T follicular helper cell (primary cell): ENCODE measurements at regions not wholly inside any gene's neighbourhood (a gene's known extent, or its start where the extent isn't known, plus 50 kb on each side); places are given as distances from the start of the nearest gene placed in this dataset.
"Not testable (repeated sequence)": the region's sequence is repeated elsewhere in the genome, so short reads cannot be mapped to it uniquely, and the experiment has no call there.

Experiments
- DNase-seq: peaks from one replicate; pipeline ENCODE4 v3.0.0-alpha.2; 2020; ENCODE audit warnings: low read depth

DNA sequence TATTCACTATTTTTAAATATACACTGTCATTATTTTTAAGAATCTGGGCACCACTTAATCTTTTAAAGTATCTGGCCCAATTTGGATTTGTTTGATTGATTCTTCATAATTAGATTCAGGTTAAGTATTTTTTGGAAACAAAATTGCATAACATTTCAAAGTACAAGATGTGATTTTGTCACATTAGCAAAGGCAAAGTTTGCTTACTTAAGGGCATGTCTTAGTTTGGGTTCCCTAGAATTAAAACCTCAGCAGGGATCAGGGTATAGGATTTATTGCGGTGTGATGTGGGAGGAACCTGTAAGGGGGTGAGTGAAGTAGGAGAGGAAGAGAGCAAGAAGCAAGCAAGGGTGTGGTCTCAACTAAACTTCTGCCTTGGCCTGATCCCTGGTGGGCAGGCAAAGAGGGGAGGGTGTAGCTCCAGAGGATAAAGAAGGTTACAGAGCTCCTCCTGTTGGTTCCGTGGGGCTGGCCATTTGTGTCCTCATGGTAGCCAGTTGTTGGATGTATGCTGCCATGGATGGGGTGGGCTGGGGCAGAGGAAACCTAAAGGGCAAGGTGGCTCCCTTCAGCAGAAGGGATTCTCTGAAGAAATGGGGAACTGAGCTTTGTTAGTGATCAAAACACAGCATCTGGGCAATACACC, 668.7 kb upstream of the SLC35B3 start:
- no peak for DNase-seq

DNA sequence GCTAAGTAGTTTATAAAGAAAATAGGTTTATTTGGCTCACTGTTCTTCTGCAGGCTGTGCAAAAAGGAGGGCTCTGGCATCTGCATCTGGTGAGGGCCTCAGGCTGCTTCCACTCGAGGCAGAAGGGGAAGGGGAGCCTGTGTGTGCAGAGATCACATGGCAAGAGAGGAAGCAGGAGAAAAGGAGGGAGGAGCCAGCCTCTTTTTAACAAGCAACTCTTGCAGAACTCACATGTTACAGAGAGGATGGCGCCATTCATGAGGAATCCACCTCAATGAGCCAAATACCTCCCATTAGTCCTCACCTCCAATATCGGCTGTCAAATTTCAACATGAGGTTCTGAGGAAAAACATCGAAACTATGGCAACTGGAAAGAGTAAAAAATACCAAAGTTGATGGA, 666.6 kb upstream of the SLC35B3 start:
- no peak for DNase-seq

DNA sequence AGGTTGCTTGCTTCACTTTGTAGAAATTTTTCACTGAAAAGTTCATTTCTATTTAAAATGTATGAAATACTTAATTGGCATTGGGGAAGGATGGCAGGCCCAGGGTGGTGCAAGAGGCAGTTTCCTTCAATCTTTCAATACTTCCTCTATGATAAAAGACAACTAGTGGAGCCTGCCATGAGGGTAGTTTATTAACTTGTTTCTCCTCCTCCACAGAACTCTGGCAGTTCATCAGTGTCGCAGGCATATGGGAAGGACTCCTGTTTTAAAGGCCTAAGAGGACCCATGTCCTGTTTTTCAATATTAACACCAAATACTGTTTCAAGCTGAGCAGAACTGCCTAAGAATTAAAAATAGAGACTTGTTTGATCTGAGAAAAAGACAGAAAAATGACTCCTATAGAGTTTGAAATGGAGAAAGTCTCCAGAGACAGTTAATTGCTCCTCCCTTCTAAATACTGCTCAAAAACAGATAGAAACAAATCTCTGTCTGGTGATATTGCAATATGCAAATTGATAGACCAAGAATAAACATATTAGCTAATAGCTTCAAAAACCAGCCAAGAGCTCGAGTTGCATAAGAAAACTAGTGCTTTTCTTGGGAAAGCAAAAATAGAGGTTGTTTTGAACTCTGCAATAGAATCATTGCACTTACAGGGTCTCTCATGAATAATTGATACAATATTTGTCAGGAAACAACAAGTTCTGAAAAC, 665.7 kb upstream of the SLC35B3 start:
- DNase-seq, result no peak

DNA sequence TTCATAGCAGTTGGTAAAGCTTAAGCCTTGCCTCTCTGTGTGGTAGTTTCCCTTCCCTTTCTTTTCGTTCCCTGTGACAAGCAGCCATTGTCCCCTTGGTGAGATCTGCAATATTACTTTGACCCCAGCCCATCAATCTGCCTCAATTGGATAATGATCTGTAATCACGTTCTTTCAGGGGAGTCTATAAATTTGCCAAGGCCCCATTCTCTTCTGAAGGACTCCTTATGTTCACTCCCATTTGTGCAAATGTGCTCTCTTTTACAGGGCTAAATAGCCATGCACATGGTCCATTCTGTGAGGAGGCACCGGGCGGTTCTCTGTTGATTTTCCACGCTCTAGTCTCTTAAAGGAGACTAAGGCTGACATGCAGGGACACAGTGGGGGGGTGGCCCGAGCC, 660.4 kb upstream of the SLC35B3 start:
- DNase-seq, result no peak

DNA sequence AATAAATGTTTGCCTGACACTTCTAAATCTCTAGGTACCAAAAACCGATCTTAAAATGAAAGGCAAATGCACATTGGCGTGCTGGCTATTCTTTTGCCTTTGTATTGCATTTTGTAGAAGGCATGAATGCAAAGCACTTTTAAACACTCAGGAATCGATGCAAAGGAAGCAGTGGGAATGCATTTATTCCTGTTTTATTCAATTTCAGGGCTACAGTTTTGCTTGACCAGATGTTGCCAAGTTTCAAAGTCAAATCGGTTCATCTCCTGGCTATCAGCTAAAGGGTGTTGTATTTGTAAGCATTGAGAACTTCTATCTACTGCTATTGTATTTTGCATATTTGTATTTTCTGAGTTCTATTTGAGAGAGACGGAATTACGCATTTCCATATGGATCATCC, 659.8 kb upstream of the SLC35B3 start:
- DNase-seq, result no peak

DNA sequence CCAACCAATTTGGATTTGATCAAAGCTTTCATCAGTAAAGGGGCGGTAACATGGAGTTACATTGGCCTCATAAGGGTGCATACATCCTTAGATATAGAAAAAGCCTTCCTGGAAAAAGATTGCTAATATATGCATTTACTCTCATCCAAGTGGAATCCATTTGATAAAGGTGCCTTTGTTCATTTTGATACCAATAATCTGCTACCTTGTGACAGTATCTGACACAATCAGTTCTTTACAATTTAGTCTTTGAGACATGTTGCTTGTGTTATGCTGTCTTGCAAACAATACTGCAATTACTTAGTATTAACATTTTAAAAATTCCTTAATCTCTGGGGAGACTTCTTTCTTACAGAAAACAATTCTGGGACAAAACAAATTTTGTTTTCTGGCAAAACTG, 654.4 kb upstream of the SLC35B3 start:
- DNase-seq, result no peak

DNA sequence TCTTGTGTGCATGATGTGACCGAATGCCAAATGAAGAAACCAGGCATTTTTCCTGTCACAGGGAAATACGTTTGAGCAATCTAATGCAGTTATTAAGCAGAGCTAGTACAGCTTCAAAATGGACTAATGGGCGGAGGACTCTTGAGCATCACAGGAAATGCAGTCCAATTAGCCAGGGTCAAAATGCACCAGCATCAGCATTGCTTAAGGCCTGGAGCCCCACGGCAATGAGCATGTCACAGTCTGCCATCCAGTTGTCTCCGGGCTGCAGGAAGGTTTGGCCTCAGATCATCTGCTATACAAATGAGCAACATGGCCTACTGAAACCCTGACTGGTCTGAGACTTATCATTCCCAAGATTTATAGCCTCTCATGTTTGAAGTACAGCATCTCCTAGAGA, 652.1 kb upstream of the SLC35B3 start:
- DNase-seq, result no peak

DNA sequence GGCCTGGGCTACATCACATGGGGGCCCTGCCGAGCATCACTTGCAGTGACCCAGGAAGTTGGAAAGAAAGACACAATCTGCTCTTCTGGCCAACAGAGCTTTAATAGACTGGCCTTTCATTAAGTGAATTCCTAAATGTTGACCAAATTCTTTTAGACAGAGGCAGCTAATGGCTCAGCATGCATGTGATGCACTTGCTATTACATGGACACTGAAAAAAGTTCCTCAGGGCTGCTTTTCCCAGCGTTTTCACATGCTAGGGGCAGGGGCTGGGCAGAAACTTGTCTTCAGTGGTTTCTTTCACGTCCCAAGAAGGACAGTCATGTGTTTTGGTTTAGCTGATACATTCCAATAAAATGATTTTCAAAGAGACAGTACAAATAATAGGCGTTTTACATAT, 651.0 kb upstream of the SLC35B3 start:
- DNase-seq, result no peak

DNA sequence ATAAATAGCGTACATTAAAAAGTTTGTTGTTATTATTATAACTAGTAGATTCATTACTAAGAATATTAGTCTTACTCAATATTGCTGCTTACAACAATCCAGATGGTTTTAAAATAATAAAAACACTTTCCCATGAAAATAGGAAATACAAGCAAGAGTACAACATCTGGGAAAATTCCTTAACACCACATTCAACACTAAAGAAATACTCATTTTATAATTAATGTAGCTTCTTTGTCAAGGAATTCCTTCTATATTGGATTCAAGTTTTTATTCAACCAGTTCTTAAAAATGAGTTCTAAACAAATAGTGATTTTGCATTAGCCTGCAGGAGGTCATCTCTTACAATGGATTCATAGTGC, 650.3 kb upstream of the SLC35B3 start:
- DNase-seq, result no peak

DNA sequence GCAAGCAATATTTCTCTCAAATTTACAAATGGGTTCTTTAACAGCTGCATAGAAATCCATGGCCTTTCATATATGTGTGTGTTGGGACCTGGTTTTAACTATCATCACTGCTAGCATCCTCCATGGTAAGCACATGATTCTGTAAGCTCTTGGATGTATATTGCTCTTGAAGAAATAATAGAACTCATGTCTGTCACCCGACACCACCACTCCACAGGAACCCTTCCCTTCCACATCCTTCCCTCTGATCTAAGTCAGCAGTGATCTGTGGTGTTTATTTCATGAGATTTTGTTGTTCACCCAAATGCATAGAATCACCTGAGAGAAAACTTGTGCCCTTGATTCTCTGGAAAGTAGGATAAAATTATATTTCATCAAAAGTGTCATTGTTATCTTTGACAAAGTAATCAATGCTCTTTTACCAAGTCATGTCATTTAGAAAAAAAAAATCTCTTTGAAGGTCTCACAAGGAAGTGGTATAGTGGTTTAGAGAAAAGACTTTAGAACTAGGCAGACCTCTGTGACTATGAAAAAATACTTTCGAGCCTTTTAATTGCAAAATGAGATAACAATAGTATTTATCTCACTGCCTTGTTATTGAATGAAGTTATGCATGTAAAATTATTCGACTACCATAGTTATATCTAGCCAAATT, 649.8 kb upstream of the SLC35B3 start:
- no peak for DNase-seq

DNA sequence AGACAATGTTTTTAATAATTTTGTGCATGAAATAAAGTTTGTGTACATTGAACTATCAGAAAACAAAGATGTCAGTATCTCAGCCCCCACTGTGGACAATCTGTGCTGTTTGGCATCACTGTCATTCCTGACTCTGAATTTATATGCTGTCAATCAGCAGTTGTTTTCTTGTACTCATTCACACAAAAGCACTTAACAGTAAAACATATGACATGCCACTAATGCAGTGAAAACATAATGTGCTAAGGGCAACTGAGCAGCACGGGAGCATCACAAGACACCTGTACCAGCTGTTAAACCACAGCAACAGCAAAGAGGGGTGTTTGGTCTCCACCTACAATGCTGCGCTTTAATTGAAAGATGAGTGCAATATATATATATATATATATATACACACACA, 647.8 kb upstream of the SLC35B3 start:
- no peak for DNase-seq

DNA sequence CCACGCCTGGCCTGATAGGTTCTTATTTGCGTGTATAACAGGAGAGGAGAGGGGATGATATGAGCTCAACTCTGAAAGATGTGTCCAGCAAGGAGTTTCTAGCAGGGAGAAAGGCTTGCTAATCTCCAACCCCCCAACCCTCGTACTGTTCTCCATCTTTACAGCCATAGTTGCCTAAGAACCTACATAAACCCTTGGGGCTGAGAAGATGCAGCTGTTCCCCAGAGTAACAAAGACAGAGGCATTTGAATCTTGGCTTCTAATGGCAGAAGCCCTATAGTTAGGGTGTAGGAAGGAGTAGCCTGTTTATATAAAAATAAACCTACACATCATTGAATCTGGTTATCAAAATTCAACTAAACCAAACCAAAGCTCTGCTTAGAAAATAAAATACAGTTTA, 631.4 kb upstream of the SLC35B3 start:
- DNase-seq, result no peak

DNA sequence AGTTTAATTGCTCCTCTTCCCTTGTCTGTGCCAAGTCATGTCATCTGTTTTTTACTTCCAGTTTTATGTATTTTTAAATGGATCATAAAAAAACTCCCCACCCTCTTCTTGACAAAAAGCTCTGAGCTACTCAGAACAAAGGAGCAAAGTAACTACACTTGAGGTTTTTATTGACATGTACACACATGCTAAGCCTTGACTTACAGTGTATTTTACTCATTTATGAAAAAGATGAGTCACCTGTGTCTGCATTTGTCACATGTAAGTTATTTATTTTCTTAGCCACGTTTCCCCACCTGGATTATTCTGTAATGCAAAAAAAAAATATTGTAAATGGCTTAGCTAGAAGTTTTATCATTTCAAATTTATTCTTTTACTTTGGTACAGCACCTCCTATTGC, 628.8 kb upstream of the SLC35B3 start:
- DNase-seq, result no peak

DNA sequence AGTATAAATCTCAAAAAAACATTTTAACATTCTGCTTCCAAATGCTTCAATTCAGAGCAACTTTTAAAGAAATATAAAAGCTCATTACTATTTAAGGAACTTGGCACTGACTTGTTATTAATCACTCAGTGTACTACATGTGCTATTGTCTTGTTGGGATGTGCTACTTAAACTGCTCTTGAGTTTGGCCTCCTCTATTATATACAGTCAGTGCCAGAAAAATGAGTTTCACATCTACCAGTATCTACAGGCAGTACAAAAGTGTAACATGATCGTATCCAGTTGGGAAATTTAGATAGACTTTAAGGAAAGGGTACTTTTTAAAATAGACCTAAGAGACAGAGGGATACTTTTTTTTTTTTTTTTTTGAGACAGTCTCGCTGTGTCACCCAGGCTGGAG, 627.3 kb upstream of the SLC35B3 start:
- no peak for DNase-seq

DNA sequence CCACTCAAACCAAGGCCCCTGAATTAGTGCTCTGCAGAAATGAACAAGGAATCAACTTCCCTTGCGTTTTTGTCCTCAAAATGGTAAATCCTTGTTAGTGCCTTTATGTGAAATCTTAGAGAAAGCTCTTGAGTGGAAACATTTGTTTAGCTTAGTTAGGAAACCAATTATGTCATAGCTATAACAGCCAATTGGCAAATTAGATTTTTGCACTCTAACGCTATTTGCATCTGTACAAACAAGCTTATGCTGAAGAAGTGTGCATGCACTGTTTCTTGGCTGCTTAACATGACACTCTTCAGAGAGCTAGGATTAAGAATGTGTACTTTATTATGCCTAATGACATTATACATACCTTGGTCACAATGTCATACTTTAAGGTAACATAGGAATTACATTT, 622.6 kb upstream of the SLC35B3 start:
- DNase-seq, result no peak

DNA sequence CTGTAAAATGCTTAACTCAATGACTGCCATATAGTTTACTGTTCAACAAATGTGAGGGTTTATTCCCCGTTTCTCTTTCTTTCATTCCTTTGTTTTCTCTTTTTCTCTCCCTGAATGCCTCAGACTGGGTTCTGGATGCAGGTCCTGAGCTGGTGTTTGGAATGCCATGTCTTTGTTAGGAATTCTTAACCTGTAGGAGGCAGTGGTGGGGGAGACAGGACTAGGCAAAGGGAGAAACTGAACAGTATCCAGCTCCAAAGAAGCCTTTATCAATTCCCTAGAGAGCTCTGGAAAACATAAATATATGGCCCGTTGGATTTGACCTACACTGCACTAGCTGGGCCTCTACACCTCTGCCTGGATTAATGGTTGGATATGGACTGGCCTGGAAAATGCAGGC, 621.2 kb upstream of the SLC35B3 start:
- no peak for DNase-seq

DNA sequence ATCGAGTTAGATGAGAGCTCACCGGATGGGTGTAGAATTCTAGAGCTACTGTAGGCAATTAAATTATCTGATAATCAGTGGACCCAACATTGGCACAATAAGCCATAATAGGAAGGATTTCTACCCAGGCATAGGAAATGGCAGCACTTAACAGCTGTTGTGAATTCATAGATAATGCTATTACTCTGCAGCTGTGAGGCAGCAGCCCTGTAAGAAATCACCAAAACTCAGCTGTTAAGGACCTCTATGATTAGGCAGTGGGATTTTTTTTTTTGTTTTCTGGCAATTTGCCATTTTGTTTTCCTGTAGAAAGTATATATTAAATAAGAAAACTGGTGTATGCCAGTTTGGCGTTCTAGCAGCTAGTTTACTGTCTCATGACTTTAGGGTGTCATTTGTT, 609.1 kb upstream of the SLC35B3 start:
- DNase-seq, result no peak

DNA sequence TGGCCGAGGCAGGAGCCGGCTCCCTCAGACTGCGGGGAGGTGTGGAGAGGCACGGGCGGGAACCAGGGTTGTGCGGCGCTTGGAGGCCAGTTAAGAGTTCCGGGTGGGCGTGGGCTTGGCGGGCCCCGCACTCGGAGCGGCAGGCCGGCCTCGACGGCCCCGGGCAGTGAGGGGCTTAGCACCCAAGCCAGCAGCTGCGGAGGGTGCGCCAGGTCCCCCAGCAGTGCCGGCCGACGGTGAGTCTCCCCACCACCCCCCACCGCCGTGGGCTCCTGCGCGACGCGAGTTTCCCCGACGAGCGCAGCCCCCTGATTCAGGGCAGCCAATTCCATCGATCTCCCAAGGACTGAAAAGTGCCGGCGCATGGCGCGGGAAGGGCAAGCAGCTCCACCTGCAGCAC, 605.4 kb upstream of the SLC35B3 start:
- DNase-seq, result no peak

DNA sequence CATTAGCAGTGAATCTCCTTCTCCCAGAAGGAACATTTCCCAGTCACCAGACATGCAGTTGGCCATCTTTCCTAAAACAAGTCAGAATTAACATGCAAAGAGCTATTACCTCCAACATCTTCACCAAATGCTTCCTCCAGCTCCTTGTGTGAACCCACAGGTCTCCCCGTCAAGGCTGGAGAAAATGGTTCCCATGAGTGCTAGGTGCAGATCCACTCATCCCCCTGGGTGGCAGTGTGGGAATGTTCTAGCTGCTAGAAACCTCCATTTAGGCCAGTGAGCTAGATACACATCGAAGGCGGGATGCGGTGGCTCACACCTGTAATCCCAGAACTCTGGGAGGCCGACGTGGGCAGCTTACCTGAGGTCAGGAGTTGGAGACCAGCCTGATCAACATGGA, 603.9 kb upstream of the SLC35B3 start:
- DNase-seq, result no peak

DNA sequence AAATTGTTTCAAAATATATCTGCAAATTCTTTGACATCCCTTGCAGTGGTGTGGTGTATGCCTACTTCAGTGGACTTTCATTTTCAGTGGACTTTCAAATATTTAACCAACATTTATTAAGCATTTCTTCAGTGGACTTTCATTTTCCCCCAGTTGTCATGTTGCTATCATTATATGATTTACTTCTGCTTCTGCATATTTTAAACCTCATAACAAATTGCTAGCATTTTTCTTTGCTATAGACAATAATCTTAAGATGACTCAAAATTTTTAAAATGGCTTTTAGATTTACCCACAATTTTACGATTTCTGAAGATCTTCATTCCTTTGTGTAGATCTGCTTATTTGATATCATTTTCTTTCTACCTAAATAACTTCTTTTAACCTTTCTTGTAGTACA, 592.7 kb upstream of the SLC35B3 start:
- DNase-seq, result no peak

DNA sequence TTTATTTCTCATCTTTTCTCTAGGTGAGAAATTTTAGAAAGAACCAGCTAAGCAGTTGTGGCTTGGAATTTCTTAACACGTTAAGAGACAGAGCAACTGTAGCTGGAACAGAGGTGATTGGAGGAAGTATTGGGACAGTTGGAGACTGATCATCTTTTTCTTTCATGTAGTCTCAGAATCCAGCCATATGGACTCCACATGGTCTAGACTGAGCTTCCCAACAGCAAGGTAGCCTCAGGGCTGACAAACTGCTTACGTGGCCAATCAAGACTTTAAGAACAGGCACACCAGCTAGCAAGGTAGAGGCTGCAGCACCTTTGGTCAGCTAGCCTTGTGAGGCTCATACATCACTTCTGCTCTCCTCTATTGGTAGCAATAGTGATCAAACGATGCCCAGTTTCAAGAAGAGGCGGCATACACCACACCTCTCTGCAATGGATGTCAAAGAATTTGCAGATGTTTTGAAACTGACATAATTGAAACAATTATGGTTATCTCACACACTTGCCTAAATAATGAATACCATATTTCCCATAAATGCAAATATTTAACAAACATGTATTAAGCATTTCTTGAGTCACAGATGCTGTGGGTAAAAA, 590.5 kb upstream of the SLC35B3 start:
- no peak for DNase-seq

DNA sequence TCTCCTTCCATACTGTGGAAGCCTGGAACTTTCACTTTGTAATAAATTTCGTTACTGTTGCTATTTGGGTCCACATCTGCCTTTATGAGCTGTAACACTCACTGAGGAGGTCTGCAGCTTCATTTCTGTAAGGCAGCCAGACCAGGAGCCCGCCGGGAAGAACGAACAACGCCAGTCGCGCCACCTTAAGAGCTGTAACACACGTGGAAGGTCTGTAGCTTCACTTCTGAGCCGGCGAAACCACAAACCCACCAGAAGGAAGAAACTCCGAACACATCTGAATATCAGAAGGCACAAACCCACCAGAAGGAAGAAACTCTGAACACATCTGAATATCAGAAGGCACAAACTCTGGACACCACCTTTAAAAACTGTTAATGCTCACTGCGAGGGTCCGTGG, 589.9 kb upstream of the SLC35B3 start:
- DNase-seq, result no peak

DNA sequence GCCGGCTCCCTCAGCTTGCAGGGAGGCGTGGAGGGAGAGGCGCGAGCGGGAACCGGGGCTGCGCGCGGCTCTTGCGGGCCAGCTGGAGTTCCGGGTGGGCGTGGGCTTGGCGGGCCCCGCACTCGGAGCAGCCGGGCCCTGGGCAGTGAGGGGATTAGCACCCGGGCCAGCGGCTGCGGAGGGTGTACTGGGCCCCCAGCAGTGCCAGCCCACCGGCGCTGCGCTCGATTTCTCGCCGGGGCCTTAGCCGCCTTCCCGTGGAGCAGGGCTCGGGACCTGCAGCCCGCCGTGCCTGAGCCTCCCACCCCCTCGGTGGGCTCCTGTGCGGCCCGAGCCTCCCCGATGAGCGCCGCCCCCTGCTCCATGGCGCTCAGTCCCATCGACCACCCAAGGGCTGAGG, 588.9 kb upstream of the SLC35B3 start:
- not testable (repeated sequence) for DNase-seq
